ENCODE measurements at regions not wholly inside any gene's neighbourhood (a gene's known extent, or its start where the extent isn't known, plus 50 kb on each side); places are given as distances from the start of the nearest gene placed in this dataset.

GRCh38 chr7:21193895-21194294 lies 234.0 kb upstream of the SP4 start:
- Mint-ChIP-seq H3K36me3 (ENCODE audit: low read depth) (no peaks in the 10 kb centered on the region), H3K4me1 (no peaks in the 10 kb centered on the region), H3K27ac (no peak overlapping the region), H3K4me3 (no peak overlapping the region), H3K27me3 (peaks cover 4% of the 10 kb centered on the region), H3K9me3 (no peaks in the 10 kb centered on the region)
- POLR2A ChIA-PET, result no interaction called here
- TF ChIP-seq, protein P1, sequence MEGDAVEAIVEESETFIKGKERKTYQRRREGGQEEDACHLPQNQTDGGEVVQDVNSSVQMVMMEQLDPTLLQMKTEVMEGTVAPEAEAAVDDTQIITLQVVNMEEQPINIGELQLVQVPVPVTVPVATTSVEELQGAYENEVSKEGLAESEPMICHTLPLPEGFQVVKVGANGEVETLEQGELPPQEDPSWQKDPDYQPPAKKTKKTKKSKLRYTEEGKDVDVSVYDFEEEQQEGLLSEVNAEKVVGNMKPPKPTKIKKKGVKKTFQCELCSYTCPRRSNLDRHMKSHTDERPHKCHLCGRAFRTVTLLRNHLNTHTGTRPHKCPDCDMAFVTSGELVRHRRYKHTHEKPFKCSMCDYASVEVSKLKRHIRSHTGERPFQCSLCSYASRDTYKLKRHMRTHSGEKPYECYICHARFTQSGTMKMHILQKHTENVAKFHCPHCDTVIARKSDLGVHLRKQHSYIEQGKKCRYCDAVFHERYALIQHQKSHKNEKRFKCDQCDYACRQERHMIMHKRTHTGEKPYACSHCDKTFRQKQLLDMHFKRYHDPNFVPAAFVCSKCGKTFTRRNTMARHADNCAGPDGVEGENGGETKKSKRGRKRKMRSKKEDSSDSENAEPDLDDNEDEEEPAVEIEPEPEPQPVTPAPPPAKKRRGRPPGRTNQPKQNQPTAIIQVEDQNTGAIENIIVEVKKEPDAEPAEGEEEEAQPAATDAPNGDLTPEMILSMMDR (IDR thresholded peaks at IDR 0.05), result no peak
- ATAC-seq (ENCODE audit: low read depth), result no peak
- no peak for DNase-seq
- intact Hi-C loops (cut with micrococcal nuclease), result no loop called here
- CTCF ChIA-PET, result no interaction called here

DNA sequence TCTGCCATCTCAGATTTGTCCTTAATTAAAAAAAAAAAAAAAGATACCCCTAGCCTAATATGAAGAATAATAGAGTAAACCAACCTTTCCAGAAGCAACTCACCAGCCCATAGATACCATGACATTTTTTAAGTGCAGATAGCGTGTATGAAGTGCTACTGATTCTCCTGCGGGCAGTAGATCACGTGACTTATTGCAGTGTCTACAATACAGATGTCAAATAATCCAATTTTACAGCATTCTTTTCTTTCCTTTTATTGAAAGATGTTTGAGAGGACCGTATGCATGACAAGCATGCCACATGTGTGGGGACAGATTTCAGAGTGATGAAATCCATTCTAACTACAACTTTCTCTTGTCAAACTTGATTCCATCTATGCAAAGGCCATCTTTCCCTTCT lies 232.9 kb upstream of the SP4 start:
- ChIA-PET POLR2A (no interaction called here), CTCF (no interaction called here)
- intact Hi-C loops (cut with micrococcal nuclease), result no loop called here
- Mint-ChIP-seq H3K4me3 (no peak overlapping the region), H3K36me3 (ENCODE audit: low read depth) (no peaks in the 10 kb centered on the region), H3K27me3 (no peaks in the 10 kb centered on the region), H3K9me3 (no peaks in the 10 kb centered on the region), H3K27ac (no peak overlapping the region), H3K4me1 (no peaks in the 10 kb centered on the region)
- ATAC-seq (ENCODE audit: low read depth) (no peak), DNase-seq (no peak)
- TF ChIP-seq, protein P1 (IDR thresholded peaks at IDR 0.05), result no peak

DNA sequence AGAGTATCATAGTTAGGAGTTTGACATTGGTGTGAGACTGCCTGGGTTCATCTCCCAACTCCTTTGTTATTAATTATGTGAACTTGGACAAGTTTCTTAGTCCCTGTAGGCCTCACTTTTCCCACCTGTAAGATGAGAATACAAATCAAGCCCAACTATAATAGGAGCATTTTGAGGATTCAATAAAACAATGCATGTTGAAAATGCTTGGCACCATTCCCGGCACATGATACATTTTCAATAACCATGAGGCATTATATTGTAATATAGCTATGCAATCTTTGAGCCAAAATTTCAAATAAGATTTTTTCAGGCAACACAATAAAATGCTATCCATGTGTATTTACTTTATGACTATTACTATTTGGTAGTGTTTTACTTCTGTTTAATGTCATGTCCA lies 229.0 kb upstream of the SP4 start:
- no peaks in the 10 kb centered on the region for H3K4me1 Mint-ChIP-seq
- no peak for DNase-seq
- H3K4me3 Mint-ChIP-seq, result no peak overlapping the region
- intact Hi-C loops (cut with micrococcal nuclease), result no loop called here
- TF ChIP-seq, protein P1 (IDR thresholded peaks at IDR 0.05), result no peak
- peaks cover 3% of the 10 kb centered on the region for H3K27me3 Mint-ChIP-seq
- H3K36me3 Mint-ChIP-seq (ENCODE audit: low read depth), result no peaks in the 10 kb centered on the region
- no peaks in the 10 kb centered on the region for H3K9me3 Mint-ChIP-seq
- no peak for ATAC-seq (ENCODE audit: low read depth)
- H3K27ac Mint-ChIP-seq, result no peak overlapping the region
- ChIA-PET CTCF (no interaction called here), POLR2A (no interaction called here)

DNA sequence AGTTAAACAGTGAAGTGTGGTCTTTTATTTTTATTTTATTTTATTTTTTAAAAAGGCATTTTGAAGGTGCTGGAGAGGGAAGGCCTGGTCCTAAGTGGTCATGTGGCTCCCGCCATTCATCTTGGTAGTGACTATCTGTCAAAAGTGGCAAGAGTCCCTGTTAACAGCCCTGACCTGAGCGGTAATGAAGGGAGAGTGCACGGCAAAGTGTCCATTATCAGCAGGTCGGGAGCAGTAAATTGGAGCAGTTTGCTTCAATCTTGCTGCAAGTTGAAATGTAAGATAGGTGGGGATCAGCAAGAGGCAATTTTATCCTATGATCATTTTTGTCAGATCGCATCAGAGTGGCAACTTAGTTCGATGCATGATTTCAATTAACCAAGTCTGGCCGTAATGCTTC lies 227.4 kb upstream of the SP4 start:
- Mint-ChIP-seq H3K9me3 (no peaks in the 10 kb centered on the region), H3K27ac (no peak overlapping the region), H3K36me3 (ENCODE audit: low read depth) (no peaks in the 10 kb centered on the region), H3K4me1 (no peaks in the 10 kb centered on the region), H3K27me3 (peaks cover 3% of the 10 kb centered on the region), H3K4me3 (no peak overlapping the region)
- TF ChIP-seq, protein P1 (IDR thresholded peaks at IDR 0.05), result no peak
- ATAC-seq (ENCODE audit: low read depth) (no peak), DNase-seq (no peak)
- ChIA-PET POLR2A (no interaction called here), CTCF (no interaction called here)
- intact Hi-C loops (cut with micrococcal nuclease), result no loop called here

GRCh38 chr7:21214657-21215056 lies 213.2 kb upstream of the SP4 start:
- no peak overlapping the region for H3K27ac Mint-ChIP-seq
- POLR2A ChIA-PET, result no interaction called here

More at GRCh38 chr7:21214657-21215056, 213.2 kb upstream of the SP4 start:
- ATAC-seq (ENCODE audit: low read depth), result no peak
- no peaks in the 10 kb centered on the region for H3K36me3 Mint-ChIP-seq (ENCODE audit: low read depth)
- H3K4me1 Mint-ChIP-seq, result no peaks in the 10 kb centered on the region
- TF ChIP-seq, protein P1 (IDR thresholded peaks at IDR 0.05), result no peak
- no peak for DNase-seq
- CTCF ChIA-PET, result no interaction called here
- intact Hi-C loops (cut with micrococcal nuclease), result no loop called here
- H3K9me3 Mint-ChIP-seq, result no peaks in the 10 kb centered on the region
- peaks cover 3% of the 10 kb centered on the region for H3K27me3 Mint-ChIP-seq
- no peak overlapping the region for H3K4me3 Mint-ChIP-seq

Measured in activated B cell treated with CpG ODN at 0.5 μM for 24 hours (primary cell).